ENCODE measurements at regions not wholly inside any gene's neighbourhood (a gene's known extent, or its start where the extent isn't known, plus 50 kb on each side); places are given as distances from the start of the nearest gene placed in this dataset.
"Not testable (repeated sequence)": the region's sequence is repeated elsewhere in the genome, so short reads cannot be mapped to it uniquely, and the experiment has no call there.

DNA sequence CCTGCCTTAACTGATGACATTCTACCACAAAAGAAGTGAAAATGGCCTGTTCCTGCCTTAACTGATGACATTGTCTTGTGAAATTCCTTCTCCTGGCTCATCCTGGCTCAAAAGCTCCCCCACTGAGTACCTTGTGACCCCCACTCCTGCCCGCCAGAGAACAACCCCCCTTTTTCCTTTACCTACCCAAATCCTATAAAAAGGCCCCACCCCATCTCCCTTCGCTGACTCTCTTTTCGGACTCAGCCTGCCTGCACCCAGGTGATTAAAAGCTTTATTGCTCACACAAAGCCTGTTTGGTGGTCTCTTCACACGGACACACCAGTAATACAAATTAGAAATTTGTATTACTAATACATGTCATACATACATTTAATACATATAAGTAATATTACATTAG lies 489.9 kb upstream of the IMPG1 start:
- not testable (repeated sequence) for H3K14ac ChIP-seq (ENCODE audit: low read length); H3K9ac ChIP-seq (ENCODE audit: low read depth, low read length, poor library complexity); H2BK12ac ChIP-seq (ENCODE audit: low read length); DNase-seq (ENCODE audit: low spot score); H3K18ac ChIP-seq (ENCODE audit: low read length); H3K23ac ChIP-seq (ENCODE audit: low read depth, low read length, poor library complexity); H2BK15ac ChIP-seq (ENCODE audit: low read length); H4K91ac ChIP-seq (ENCODE audit: low read depth, low read length, poor library complexity); H2AK5ac ChIP-seq (ENCODE audit: low read depth, low read length); H3K79me1 ChIP-seq (ENCODE audit: low read depth, low read length); H2BK120ac ChIP-seq (ENCODE audit: low read depth, low read length); H2AFZ ChIP-seq (ENCODE audit: low read length); H4K8ac ChIP-seq (ENCODE audit: low read depth, low read length); H3K36me3 ChIP-seq (replicated peaks in 1 of 2; ENCODE audit: control insufficient read depth in 2 of 2, insufficient read depth in 2 of 2, low read length in 2 of 2); H3K27ac ChIP-seq (replicated peaks; ENCODE audit: low read length); H2BK5ac ChIP-seq (ENCODE audit: low read length); H3K4ac ChIP-seq (ENCODE audit: low read length); H3K4me3 ChIP-seq (ENCODE audit: low read length in 2 of 2); H3K9me3 ChIP-seq (replicated peaks in 1 of 2; ENCODE audit: control insufficient read depth in 2 of 2, insufficient read depth in 1 of 2, low read depth in 1 of 2, low read length in 2 of 2); H3K4me2 ChIP-seq (ENCODE audit: insufficient read depth, low read length, poor library complexity, severe bottlenecking); H3K27me3 ChIP-seq (ENCODE audit: control insufficient read depth in 3 of 3, insufficient read depth in 3 of 3, low read depth in 1 of 3, low read length in 3 of 3); H3K4me1 ChIP-seq (ENCODE audit: control insufficient read depth in 2 of 2, insufficient read depth in 1 of 2, low read depth in 1 of 2, low read length in 2 of 2)
- no CpG with 5 or more reads among the region's 4 CpGs for WGBS, 2 donors (ENCODE audit: extremely low coverage in 2 of 2, insufficient read length in 2 of 2, insufficient replicate concordance in 1 of 2)

DNA sequence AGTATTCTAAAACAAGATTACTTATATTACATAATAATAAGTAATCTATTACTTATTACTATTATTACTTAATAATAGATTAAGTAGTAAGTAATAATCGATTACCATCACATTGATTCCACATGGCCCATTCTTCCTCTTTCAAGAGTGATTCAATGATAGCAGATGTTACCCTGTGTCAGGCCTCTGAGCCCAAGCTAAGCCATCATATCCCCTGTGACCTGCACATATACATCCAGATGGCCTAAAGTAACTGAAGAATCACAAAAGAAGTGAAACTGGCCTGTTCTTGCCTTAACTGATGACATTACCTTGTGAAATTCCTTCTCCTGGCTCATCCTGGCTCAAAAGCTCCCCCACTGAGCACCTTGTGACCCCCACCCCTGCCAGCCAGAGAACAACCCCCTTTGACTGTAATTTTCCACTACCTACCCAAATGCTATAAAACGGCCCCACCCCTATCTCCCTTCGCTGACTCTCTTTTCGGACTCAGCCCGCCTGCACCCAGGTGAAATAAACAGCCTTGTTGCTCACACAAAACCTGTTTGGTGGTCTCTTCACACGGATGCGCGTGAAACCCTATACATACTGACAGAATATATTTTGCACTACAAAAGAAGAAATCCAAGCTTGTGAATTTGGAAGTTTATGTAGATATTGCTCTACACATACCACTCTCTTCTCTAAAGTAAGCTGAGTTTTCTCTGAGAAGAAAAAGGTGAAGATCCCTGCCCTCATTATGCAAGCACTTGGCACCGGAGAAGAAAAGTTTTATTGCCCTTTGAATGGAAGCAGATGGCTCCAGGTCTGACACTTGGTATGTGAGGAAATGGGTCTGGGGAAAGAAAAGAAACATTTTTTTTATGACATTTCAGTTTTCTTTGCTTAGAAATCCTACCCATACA lies 488.6 kb upstream of the IMPG1 start:
- not testable (repeated sequence) for H2BK12ac ChIP-seq (ENCODE audit: low read length); H3K9ac ChIP-seq (ENCODE audit: low read depth, low read length, poor library complexity); H3K18ac ChIP-seq (ENCODE audit: low read length); H2BK120ac ChIP-seq (ENCODE audit: low read depth, low read length); DNase-seq (ENCODE audit: low spot score); H3K27ac ChIP-seq (replicated peaks; ENCODE audit: low read length); H3K27me3 ChIP-seq (ENCODE audit: control insufficient read depth in 3 of 3, insufficient read depth in 3 of 3, low read depth in 1 of 3, low read length in 3 of 3); H3K36me3 ChIP-seq (replicated peaks in 1 of 2; ENCODE audit: control insufficient read depth in 2 of 2, insufficient read depth in 2 of 2, low read length in 2 of 2); H4K8ac ChIP-seq (ENCODE audit: low read depth, low read length); H2BK15ac ChIP-seq (ENCODE audit: low read length); H3K4ac ChIP-seq (ENCODE audit: low read length); H3K9me3 ChIP-seq (replicated peaks in 1 of 2; ENCODE audit: control insufficient read depth in 2 of 2, insufficient read depth in 1 of 2, low read depth in 1 of 2, low read length in 2 of 2); H3K4me2 ChIP-seq (ENCODE audit: insufficient read depth, low read length, poor library complexity, severe bottlenecking); H3K23ac ChIP-seq (ENCODE audit: low read depth, low read length, poor library complexity); H4K91ac ChIP-seq (ENCODE audit: low read depth, low read length, poor library complexity); H2AFZ ChIP-seq (ENCODE audit: low read length); H2AK5ac ChIP-seq (ENCODE audit: low read depth, low read length); H3K14ac ChIP-seq (ENCODE audit: low read length); H3K79me1 ChIP-seq (ENCODE audit: low read depth, low read length); H2BK5ac ChIP-seq (ENCODE audit: low read length); H3K4me3 ChIP-seq (ENCODE audit: low read length in 2 of 2); H3K4me1 ChIP-seq (ENCODE audit: control insufficient read depth in 2 of 2, insufficient read depth in 1 of 2, low read depth in 1 of 2, low read length in 2 of 2)
- no CpG with 5 or more reads among the region's 9 CpGs for WGBS, 2 donors (ENCODE audit: extremely low coverage in 2 of 2, insufficient read length in 2 of 2, insufficient replicate concordance in 1 of 2)

DNA sequence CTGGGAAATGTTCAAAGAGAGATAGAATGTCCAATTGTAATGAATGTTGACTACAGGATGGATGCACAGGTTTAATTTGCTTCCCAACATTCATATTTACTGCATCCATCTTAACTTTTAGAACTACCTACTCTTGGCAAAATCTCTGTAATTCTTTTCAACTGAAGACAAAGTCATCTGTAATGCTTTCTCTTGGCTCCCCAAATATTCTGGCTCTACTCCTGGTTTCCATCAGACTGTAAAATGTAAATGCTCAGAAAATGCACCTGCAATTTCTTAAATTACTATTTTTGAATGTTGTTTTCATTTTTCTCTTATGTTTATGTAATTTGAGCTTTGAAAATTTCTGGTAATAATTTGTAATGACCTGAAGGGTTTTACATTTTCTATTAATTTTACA lies 480.8 kb upstream of the IMPG1 start:
- H4K8ac ChIP-seq (ENCODE audit: low read depth, low read length), result no peak overlapping the region
- no peak overlapping the region for H3K14ac ChIP-seq (ENCODE audit: low read length)
- no peak for DNase-seq (ENCODE audit: low spot score)
- no peaks in the 10 kb centered on the region for H3K4me1 ChIP-seq (ENCODE audit: control insufficient read depth in 2 of 2, insufficient read depth in 1 of 2, low read depth in 1 of 2, low read length in 2 of 2)
- no peak overlapping the region for H3K18ac ChIP-seq (ENCODE audit: low read length)
- H3K79me1 ChIP-seq (ENCODE audit: low read depth, low read length), result no peaks in the 10 kb centered on the region
- no peaks in the 10 kb centered on the region for H3K9me3 ChIP-seq (replicated peaks in 1 of 2; ENCODE audit: control insufficient read depth in 2 of 2, insufficient read depth in 1 of 2, low read depth in 1 of 2, low read length in 2 of 2)
- H2AFZ ChIP-seq (ENCODE audit: low read length), result no peak overlapping the region
- H3K9ac ChIP-seq (ENCODE audit: low read depth, low read length, poor library complexity), result no peak overlapping the region
- no peak overlapping the region for H2AK5ac ChIP-seq (ENCODE audit: low read depth, low read length)
- H3K4ac ChIP-seq (ENCODE audit: low read length), result no peak overlapping the region
- no peak overlapping the region for H2BK12ac ChIP-seq (ENCODE audit: low read length)
- H3K4me3 ChIP-seq (ENCODE audit: low read length in 2 of 2), result no peak overlapping the region
- H3K23ac ChIP-seq (ENCODE audit: low read depth, low read length, poor library complexity), result no peak overlapping the region
- H2BK120ac ChIP-seq (ENCODE audit: low read depth, low read length), result no peak overlapping the region
- no peak overlapping the region for H3K27ac ChIP-seq (replicated peaks; ENCODE audit: low read length)
- H4K91ac ChIP-seq (ENCODE audit: low read depth, low read length, poor library complexity), result no peak overlapping the region
- no peak overlapping the region for H2BK5ac ChIP-seq (ENCODE audit: low read length)
- H3K4me2 ChIP-seq (ENCODE audit: insufficient read depth, low read length, poor library complexity, severe bottlenecking), result no peak overlapping the region
- H2BK15ac ChIP-seq (ENCODE audit: low read length), result no peak overlapping the region
- H3K36me3 ChIP-seq (replicated peaks in 1 of 2; ENCODE audit: control insufficient read depth in 2 of 2, insufficient read depth in 2 of 2, low read length in 2 of 2), result no peaks in the 10 kb centered on the region
- H3K27me3 ChIP-seq (ENCODE audit: control insufficient read depth in 3 of 3, insufficient read depth in 3 of 3, low read depth in 1 of 3, low read length in 3 of 3), result no peaks in the 10 kb centered on the region

DNA sequence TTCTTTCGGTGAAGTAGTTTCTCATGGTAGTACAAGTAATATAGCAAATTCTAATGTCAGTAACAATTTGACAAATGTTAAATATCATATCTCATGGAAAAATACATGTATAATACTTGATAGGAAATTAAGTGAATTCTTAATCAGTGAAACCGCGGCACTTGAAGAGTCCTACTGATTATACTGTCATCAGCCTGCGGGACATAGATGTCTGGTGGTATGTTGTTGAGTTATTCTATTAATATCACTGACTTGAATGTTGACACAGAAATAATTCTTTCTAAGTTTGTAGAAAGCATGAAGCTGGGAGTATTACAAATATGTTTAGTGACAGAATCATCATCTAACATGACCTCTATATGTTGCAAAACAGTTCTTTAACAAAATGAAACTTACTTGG lies 479.8 kb upstream of the IMPG1 start:
- H3K4me3 ChIP-seq (ENCODE audit: low read length in 2 of 2), result no peak overlapping the region
- H2AFZ ChIP-seq (ENCODE audit: low read length), result no peak overlapping the region
- no peaks in the 10 kb centered on the region for H3K27me3 ChIP-seq (ENCODE audit: control insufficient read depth in 3 of 3, insufficient read depth in 3 of 3, low read depth in 1 of 3, low read length in 3 of 3)
- H3K9ac ChIP-seq (ENCODE audit: low read depth, low read length, poor library complexity), result no peak overlapping the region
- H4K8ac ChIP-seq (ENCODE audit: low read depth, low read length), result no peak overlapping the region
- H4K91ac ChIP-seq (ENCODE audit: low read depth, low read length, poor library complexity), result no peak overlapping the region
- H3K4ac ChIP-seq (ENCODE audit: low read length), result no peak overlapping the region
- no peak overlapping the region for H2AK5ac ChIP-seq (ENCODE audit: low read depth, low read length)
- H3K79me1 ChIP-seq (ENCODE audit: low read depth, low read length), result no peaks in the 10 kb centered on the region
- no peak overlapping the region for H2BK5ac ChIP-seq (ENCODE audit: low read length)
- H3K27ac ChIP-seq (replicated peaks; ENCODE audit: low read length), result no peak overlapping the region
- no peak overlapping the region for H2BK15ac ChIP-seq (ENCODE audit: low read length)
- H3K4me2 ChIP-seq (ENCODE audit: insufficient read depth, low read length, poor library complexity, severe bottlenecking), result no peak overlapping the region
- H3K18ac ChIP-seq (ENCODE audit: low read length), result no peak overlapping the region
- H3K36me3 ChIP-seq (replicated peaks in 1 of 2; ENCODE audit: control insufficient read depth in 2 of 2, insufficient read depth in 2 of 2, low read length in 2 of 2), result no peaks in the 10 kb centered on the region
- no peak overlapping the region for H2BK12ac ChIP-seq (ENCODE audit: low read length)
- no peak for DNase-seq (ENCODE audit: low spot score)
- H3K23ac ChIP-seq (ENCODE audit: low read depth, low read length, poor library complexity), result no peak overlapping the region
- H2BK120ac ChIP-seq (ENCODE audit: low read depth, low read length), result no peak overlapping the region
- whole genome bisulfite sequencing, 2 donors (ENCODE audit: extremely low coverage in 2 of 2, insufficient read length in 2 of 2, insufficient replicate concordance in 1 of 2), result no CpG with 5 or more reads among the region's 4 CpGs
- H3K4me1 ChIP-seq (ENCODE audit: control insufficient read depth in 2 of 2, insufficient read depth in 1 of 2, low read depth in 1 of 2, low read length in 2 of 2), result no peaks in the 10 kb centered on the region
- H3K9me3 ChIP-seq (replicated peaks in 1 of 2; ENCODE audit: control insufficient read depth in 2 of 2, insufficient read depth in 1 of 2, low read depth in 1 of 2, low read length in 2 of 2), result no peaks in the 10 kb centered on the region
- H3K14ac ChIP-seq (ENCODE audit: low read length), result no peak overlapping the region

Data from neuronal stem cell (in vitro differentiated cells).